Loucy (cell line): ENCODE measurements at regions not wholly inside any gene's neighbourhood (a gene's known extent, or its start where the extent isn't known, plus 50 kb on each side); places are given as distances from the start of the nearest gene placed in this dataset.

Source experiments
- H2AFZ ChIP-seq: fragments of 200-600 bp; sonication (generic); 2 replicates; pipeline ENCODE4 v1.6.0; 2016; ENCODE audit warnings: antibody characterized with exemption, mild to moderate bottlenecking, low read length, moderate library complexity
- H3F3A ChIP-seq: fragments of 200-600 bp; 2 replicates; pipeline ENCODE4 v1.6.0; 2016; ENCODE audit warnings: antibody characterized with exemption, low read depth, mild to moderate bottlenecking
- H3K27me3 ChIP-seq: fragments of 200-600 bp; sonication (generic); 2 replicates; pipeline ENCODE4 v1.6.1; 2014; ENCODE audit warnings: low read length, mild to moderate bottlenecking; ENCODE audit not compliant: insufficient read depth, poor library complexity, severe bottlenecking
- H3K36me3 ChIP-seq: fragments of 200-600 bp; sonication (generic); 2 replicates; pipeline ENCODE4 v1.6.1; 2016; ENCODE audit warnings: low read length; ENCODE audit not compliant: insufficient read depth
- H3K4me1 ChIP-seq: fragments of 200-600 bp; sonication (generic); 2 replicates; pipeline ENCODE4 v1.5.1; 2014; ENCODE audit warnings: low read length, mild to moderate bottlenecking; ENCODE audit not compliant: insufficient read depth, poor library complexity, severe bottlenecking
- H3K4me2 ChIP-seq: fragments of 200-600 bp; sonication (generic); 2 replicates; pipeline ENCODE4 v1.6.0; 2014; ENCODE audit warnings: antibody characterized with exemption, low read length, low read depth, mild to moderate bottlenecking; ENCODE audit not compliant: poor library complexity, severe bottlenecking
- H3K4me3 ChIP-seq: fragments of 200-600 bp; sonication (generic); 2 replicates; pipeline ENCODE4 v1.5.1; 2014; ENCODE audit warnings: low read length, mild to moderate bottlenecking, mixed read lengths; ENCODE audit not compliant: poor library complexity, severe bottlenecking
- H3K79me2 ChIP-seq: fragments of 200-600 bp; sonication (generic); 2 replicates; pipeline ENCODE4 v1.6.1; 2014; ENCODE audit warnings: low read length; ENCODE audit not compliant: insufficient read depth
- H3K9ac ChIP-seq: fragments of 200-600 bp; sonication (generic); 2 replicates; pipeline ENCODE4 v1.6.0; 2014; ENCODE audit warnings: mild to moderate bottlenecking, low read depth, low read length, moderate library complexity; ENCODE audit not compliant: poor library complexity, severe bottlenecking
- H3K9me2 ChIP-seq: fragments of 200-600 bp; sonication (generic); replicated peaks from 2 replicates; pipeline ENCODE4 v1.6.1; 2016; ENCODE audit warnings: low read depth, low read length, mixed read lengths
- H3K9me3 ChIP-seq: fragments of 200-600 bp; sonication (generic); 2 replicates; pipeline ENCODE4 v1.6.1; 2014; ENCODE audit warnings: mild to moderate bottlenecking, antibody characterized with exemption, low read length, low read depth; ENCODE audit not compliant: insufficient read depth
- H4K20me1 ChIP-seq: fragments of 200-600 bp; sonication (generic); 2 replicates; pipeline ENCODE4 v1.6.0; 2014; ENCODE audit warnings: antibody characterized with exemption, low read length, mild to moderate bottlenecking; ENCODE audit not compliant: insufficient read depth, poor library complexity, severe bottlenecking
- CTCF ChIP-seq: fragments of 200-600 bp; sonication (generic); conservative IDR thresholded peaks from 2 replicates; pipeline ENCODE4 v1.5.1; 2014; ENCODE audit warnings: mild to moderate bottlenecking, antibody characterized with exemption, low read length
- EZH2phosphoT487 ChIP-seq: fragments of 200-600 bp; IDR thresholded peaks from 2 replicates; pipeline ENCODE4 v1.6.1; 2018; ENCODE audit warnings: antibody characterized with exemption, mild to moderate bottlenecking, moderate library complexity, borderline replicate concordance

DNA sequence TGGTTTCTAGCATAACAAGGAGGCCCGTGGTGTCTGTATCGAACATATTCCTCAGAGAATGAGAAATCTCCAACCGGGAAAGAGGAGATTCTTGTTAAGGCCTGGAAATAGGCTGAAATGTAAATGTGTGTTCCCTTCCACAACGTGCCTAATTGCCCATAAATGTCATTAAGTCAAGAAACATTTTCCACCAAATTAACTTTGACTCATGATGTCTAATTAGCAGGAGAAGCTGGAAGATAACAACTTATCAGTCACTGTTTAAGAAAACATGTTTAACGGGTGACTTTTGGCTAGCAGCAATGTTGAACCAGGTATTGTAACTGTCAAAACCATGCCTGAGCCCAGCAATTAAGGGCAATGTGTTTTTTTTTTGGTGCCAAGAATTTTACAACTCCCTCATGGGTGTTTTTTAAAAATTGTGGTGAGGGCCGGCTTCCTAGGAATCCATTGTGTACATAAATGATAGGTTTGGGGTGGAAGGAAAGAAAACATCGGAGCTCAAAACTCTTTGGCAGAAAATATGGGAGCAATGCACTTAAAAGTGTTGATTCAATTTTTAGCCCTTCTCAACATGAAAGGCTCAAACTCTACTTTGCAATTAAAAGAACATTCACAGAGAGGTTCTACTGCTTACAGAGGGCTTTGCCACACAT lies 67.0 kb downstream of the OLIG1 start:
- no peaks in the 10 kb centered on the region for H3K79me2 ChIP-seq
- no peaks in the 10 kb centered on the region for H3F3A ChIP-seq
- H3K4me1 ChIP-seq, result no peaks in the 10 kb centered on the region
- TF ChIP-seq CTCF (no peak), EZH2phosphoT487 (no peak)
- H3K9ac ChIP-seq, result no peak overlapping the region
- no peaks in the 10 kb centered on the region for H4K20me1 ChIP-seq
- H3K4me3 ChIP-seq, result no peak overlapping the region
- no peak overlapping the region for H3K4me2 ChIP-seq
- no peak overlapping the region for H2AFZ ChIP-seq
- no peaks in the 10 kb centered on the region for H3K9me2 ChIP-seq
- H3K9me3 ChIP-seq, result no peaks in the 10 kb centered on the region
- H3K36me3 ChIP-seq, result no peaks in the 10 kb centered on the region
- no peaks in the 10 kb centered on the region for H3K27me3 ChIP-seq

DNA sequence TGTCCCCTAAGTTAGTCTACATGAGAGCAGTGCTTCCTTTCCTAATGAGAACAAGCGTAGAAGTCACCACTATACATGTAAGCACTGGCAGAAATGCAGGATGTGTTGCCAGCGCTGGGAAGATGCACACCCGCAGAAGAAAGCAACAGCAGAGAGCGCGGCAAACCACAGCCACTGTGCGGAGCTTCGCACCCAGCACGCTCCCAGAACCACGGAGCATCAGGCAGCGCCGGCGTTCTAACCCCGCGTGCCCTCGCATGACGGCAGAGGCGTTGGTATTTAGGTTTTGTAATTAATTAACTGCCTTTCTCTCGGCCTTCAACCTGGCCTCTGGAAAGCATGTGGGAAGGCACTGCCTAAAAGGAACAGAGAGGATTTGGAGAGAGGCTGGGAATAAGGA lies 69.1 kb downstream of the OLIG1 start:
- no peak overlapping the region for H3K4me2 ChIP-seq
- H3K9me3 ChIP-seq, result no peaks in the 10 kb centered on the region
- no peak overlapping the region for H3K9ac ChIP-seq
- no peaks in the 10 kb centered on the region for H3K4me1 ChIP-seq
- TF ChIP-seq CTCF (no peak), EZH2phosphoT487 (no peak)
- no peaks in the 10 kb centered on the region for H3K27me3 ChIP-seq
- no peaks in the 10 kb centered on the region for H3K9me2 ChIP-seq
- no peaks in the 10 kb centered on the region for H3F3A ChIP-seq
- H3K79me2 ChIP-seq, result no peaks in the 10 kb centered on the region
- no peaks in the 10 kb centered on the region for H3K36me3 ChIP-seq
- no peak overlapping the region for H2AFZ ChIP-seq
- H3K4me3 ChIP-seq, result no peak overlapping the region
- no peaks in the 10 kb centered on the region for H4K20me1 ChIP-seq

- Histone ChIP-seq H3F3A (no peaks in the 10 kb centered on the region), H3K4me3 (no peak overlapping the region), H3K9ac (no peak overlapping the region), H2AFZ (no peak overlapping the region), H3K36me3 (no peaks in the 10 kb centered on the region), H4K20me1 (no peaks in the 10 kb centered on the region), H3K4me2 (no peak overlapping the region), H3K4me1 (no peaks in the 10 kb centered on the region), H3K79me2 (no peaks in the 10 kb centered on the region), H3K9me3 (no peaks in the 10 kb centered on the region), H3K9me2 (no peaks in the 10 kb centered on the region), H3K27me3 (no peaks in the 10 kb centered on the region)
- TF ChIP-seq EZH2phosphoT487 (no peak), CTCF (no peak)
Measured at GRCh38 chr21:33140288-33140687, 70.3 kb downstream of the OLIG1 start.
